Heart right ventricle (tissue), 16 donors: ENCODE measurements at regions not wholly inside any gene's neighbourhood (a gene's known extent, or its start where the extent isn't known, plus 50 kb on each side); places are given as distances from the start of the nearest gene placed in this dataset.

ENCODE experiments used
- ATAC-seq, 8 donors: fragments of 200-7000 bp; cut with Tn5 transposase; one replicate each; pipeline ENCODE4 v1.9.1; 2020; ENCODE audit warnings: mild to moderate bottlenecking in 8 of 8, moderate library complexity in 8 of 8, moderate number of reproducible peaks in 1 of 8
- DNase-seq, 2 donors: peaks; one replicate each; pipeline ENCODE4 v3.0.0-alpha.2; 2020
- H3K27ac ChIP-seq, 10 donors: fragments of 200-600 bp; sonication (generic) in 2 of 10; one replicate each; pipeline versions ENCODE4 v1.5.0 to v1.8.0; 2020 to 2022; ENCODE audit warnings: mild to moderate bottlenecking in 3 of 10
- H3K27me3 ChIP-seq, 7 donors: fragments of 200-600 bp; one replicate each; pipeline ENCODE4 v1.8.0; 2021 to 2022; ENCODE audit warnings: mild to moderate bottlenecking in 2 of 7
- H3K36me3 ChIP-seq, 9 donors: fragments of 200-600 bp; sonication (generic) in 1 of 9; one replicate each; pipeline versions ENCODE4 v1.5.0 to v1.8.0; 2020 to 2022; ENCODE audit warnings: mild to moderate bottlenecking in 2 of 9
- H3K4me1 ChIP-seq, 9 donors: fragments of 200-600 bp; sonication (generic) in 1 of 9; one replicate each; pipeline versions ENCODE4 v1.5.0 to v1.8.0; 2020 to 2022; ENCODE audit warnings: mild to moderate bottlenecking in 4 of 9
- H3K4me3 ChIP-seq, 10 donors: fragments of 200-600 bp; sonication (generic) in 2 of 10; one replicate each; pipeline versions ENCODE4 v1.5.0 to v1.8.0; 2020 to 2022; ENCODE audit warnings: mild to moderate bottlenecking in 7 of 10, moderate library complexity in 2 of 10
- H3K9me3 ChIP-seq, 11 donors: fragments of 200-600 bp in 10 of 11; sonication (generic) in 2 of 11; one replicate each; pipeline versions ENCODE4 v1.5.0 to v1.8.0; 2013 to 2022; ENCODE audit warnings: mild to moderate bottlenecking in 2 of 11, control low read depth in 1 of 11, moderate library complexity in 1 of 11
- WGBS, 2 donors: extraction: QIAGEN DNeasy Blood & Tissue Kit; methylation state at CpG; one replicate each; pipeline ENCODE4 v1.1.7; 2013; ENCODE audit warnings: inconsistent platforms in 1 of 2; 5-methylcytosine and 5-hydroxymethylcytosine counted together
- intact Hi-C, 10 donors: fragments of 100-400 bp; cut with DNase I; formaldehyde crosslinking; loops; one replicate each; pipeline versions ENCODE4 v1.11.1 to v1.14.2; 2022
- TF ChIP-seq, protein P1 (sequence below), 9 donors: fragments of 200-600 bp; sonication (generic) in 2 of 9; IDR thresholded peaks; one replicate each; pipeline versions ENCODE4 v1.5.0 to v1.8.0; 2021 to 2022; ENCODE audit warnings: antibody characterized with exemption in 9 of 9, mild to moderate bottlenecking in 5 of 9, moderate library complexity in 1 of 9
- donor health status: Arrhythmogenic right ventricular cardiomyopathy.
- donor health status: ischemic (EF 13 %, LVEDD 7.1; RV severe dilation, severe dysfunction).
- donor health status: healthy with polysubstance abuse.
- donor health status: DM: no; HTN: yes; CAD: no.
- donor health status: DM: no; HTN: no; CAD: no.
- donor health status: ischemic (EF 25% LVEDD 6.9; RV normal size, moderate dysfunction).
- donor health status: ischemic (EF 25% LVEDD 5.7; RV mildly dilated, moderate dysfunction).
- donor health status: healthy.
- donor health status: DM: yes; HTN: yes; CAD: no.
- donor health status: Ischemic cardiomyopathy.
- donor health status: ischemic (EF 35%, LVEDD 5.7; RV mildly dilated, moderate dysfunction).
- donor health status: nonischemic (EF 11% LVEDD 7.7; RV severe dilation, severe dysfunction).
- donor health status: DM: yes; HTN: yes; CAD: no.
- donor health status: PGD.
- donor health status: ischemic (EF 29% LVEDD 5.4; RV normal size, mild dysfunction).
- donor health status: nonischemic (EF 23%, LVEDD 6.1; RV moderate dilation, normal function).

DNA sequence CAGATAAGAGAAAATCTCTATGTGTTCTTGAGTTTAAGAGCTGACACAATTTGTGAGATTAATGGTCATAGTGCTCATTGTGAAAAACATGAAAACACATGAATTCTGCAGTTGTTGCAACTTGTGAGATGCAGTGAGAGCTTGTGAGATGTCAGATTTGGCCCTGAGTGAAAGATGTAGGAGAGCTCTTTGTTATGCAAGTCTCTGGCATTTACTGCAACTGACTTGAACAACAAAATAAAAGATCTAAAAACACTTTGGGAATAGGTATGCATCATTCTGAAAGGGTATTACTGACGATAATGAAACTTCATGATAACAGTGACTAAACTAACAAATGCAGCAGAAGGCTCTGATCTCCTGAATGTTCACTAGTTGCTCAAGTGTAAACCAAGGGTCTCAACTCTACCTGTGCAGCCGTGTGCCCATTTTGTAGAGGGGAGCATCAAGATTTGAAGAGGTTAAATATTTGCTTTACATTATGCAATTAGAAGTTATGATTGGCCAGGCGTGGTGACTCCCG, 50.8 kb upstream of the SMIM36 start:
- Histone ChIP-seq H3K36me3 (no peaks in the 10 kb centered on the region), H3K4me1 (no peaks in the 10 kb centered on the region), H3K27me3 (peaks cover 0 to 5% (median 0%) of the 10 kb centered on the region in 7 donors), H3K4me3 (no peak overlapping the region), H3K27ac (no peak overlapping the region), H3K9me3 (no peaks in the 10 kb centered on the region)
- ATAC-seq (no peak), DNase-seq (no peak)
- TF ChIP-seq, protein P1, sequence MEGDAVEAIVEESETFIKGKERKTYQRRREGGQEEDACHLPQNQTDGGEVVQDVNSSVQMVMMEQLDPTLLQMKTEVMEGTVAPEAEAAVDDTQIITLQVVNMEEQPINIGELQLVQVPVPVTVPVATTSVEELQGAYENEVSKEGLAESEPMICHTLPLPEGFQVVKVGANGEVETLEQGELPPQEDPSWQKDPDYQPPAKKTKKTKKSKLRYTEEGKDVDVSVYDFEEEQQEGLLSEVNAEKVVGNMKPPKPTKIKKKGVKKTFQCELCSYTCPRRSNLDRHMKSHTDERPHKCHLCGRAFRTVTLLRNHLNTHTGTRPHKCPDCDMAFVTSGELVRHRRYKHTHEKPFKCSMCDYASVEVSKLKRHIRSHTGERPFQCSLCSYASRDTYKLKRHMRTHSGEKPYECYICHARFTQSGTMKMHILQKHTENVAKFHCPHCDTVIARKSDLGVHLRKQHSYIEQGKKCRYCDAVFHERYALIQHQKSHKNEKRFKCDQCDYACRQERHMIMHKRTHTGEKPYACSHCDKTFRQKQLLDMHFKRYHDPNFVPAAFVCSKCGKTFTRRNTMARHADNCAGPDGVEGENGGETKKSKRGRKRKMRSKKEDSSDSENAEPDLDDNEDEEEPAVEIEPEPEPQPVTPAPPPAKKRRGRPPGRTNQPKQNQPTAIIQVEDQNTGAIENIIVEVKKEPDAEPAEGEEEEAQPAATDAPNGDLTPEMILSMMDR (IDR thresholded peaks at IDR 0.05), result no peak
- 86 to 92% methylated on average over 4 of the region's 4 CpGs for WGBS, 2 donors
- intact Hi-C loops, result no loop called here

DNA sequence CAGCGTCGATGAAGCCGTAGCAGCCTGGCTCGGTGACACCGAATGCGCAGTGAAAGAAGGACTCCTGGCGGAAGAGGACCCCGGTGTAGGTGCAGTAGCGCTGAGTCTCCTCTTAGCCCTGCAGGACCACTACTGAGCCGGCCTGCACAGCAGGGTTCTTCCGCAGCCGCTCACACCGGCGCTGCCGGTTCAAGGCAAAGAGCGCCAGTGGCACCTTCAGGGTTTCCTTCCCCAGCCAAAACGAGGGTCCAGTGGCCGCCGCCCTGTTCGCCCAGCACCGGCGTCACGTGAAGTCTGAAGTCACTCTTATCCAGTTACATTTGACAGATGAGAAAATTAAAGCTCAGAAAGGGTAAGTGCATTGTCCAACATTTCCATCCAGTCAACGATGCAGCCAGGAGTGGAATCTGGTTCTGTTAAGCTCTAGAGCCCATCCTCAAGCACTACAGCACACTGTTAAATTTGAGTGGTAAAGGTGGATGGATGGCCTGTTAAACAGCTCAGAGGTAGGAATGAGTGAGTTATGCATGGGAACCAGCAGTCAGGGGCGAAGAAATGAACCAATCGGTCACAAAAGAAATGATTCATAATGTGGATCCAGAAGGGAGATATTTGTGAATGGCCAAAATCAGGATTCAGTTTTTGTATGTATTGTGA, 50.2 kb upstream of the SMIM36 start:
- Histone ChIP-seq H3K27me3 (peaks cover 0 to under 1% (median 0%) of the 10 kb centered on the region in 7 donors), H3K4me3 (no peak overlapping the region), H3K4me1 (no peaks in the 10 kb centered on the region), H3K9me3 (no peaks in the 10 kb centered on the region), H3K27ac (no peak overlapping the region), H3K36me3 (no peaks in the 10 kb centered on the region)
- ATAC-seq, result no peak
- intact Hi-C loops, result no loop called here
- WGBS, 2 donors, result 91 to 94% methylated on average over 26 of the region's 26 CpGs
- TF ChIP-seq, protein P1 (IDR thresholded peaks at IDR 0.05), result no peak
- DNase-seq, result no peak
